ENCODE measurements at regions not wholly inside any gene's neighbourhood (a gene's known extent, or its start where the extent isn't known, plus 50 kb on each side); places are given as distances from the start of the nearest gene placed in this dataset.

DNA sequence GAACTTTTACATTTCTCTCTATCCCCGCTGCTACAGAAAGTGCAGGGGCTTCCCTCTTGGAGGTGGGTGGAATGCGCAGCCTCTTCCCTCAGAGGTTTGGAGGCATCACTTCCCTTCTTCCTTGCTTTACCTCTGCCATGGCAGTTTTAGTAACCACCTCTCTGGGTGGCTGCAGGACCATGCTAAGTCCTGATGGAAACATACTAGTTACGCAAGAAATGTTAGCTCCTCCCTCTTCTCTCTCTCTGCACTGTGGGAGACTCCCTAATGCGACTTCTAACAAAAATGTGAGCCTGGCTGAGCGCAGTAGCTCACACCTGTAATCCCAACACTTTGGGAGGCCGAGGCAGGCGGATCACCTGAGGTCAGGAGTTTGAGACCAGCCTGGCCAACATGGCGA is 116.8 kb upstream of the RAB6C start:
- no peaks in the 10 kb centered on the region for H3K4me1 ChIP-seq (ENCODE audit: control insufficient read depth, extremely low read depth, insufficient read depth, low read length)
- H3K36me3 ChIP-seq (ENCODE audit: control insufficient read depth, insufficient read depth, low read length): no peaks in the 10 kb centered on the region
- H3K27ac ChIP-seq (ENCODE audit: insufficient read depth, low read length): no peak overlapping the region
- no peaks in the 10 kb centered on the region for H3K27me3 ChIP-seq (ENCODE audit: control insufficient read depth, insufficient read depth, low read length)
- DNase-seq (ENCODE audit: low read depth in 2 of 2): no peak
- no peak overlapping the region for H2AFZ ChIP-seq (ENCODE audit: low read length)
- H3K9me3 ChIP-seq (ENCODE audit: control insufficient read depth, insufficient read depth, low read depth, low read length): no peaks in the 10 kb centered on the region
- H3K9ac ChIP-seq (ENCODE audit: insufficient read depth, low read length): no peak overlapping the region
- H3K4me3 ChIP-seq (replicated peaks in 1 of 4; ENCODE audit: control extremely low read depth in 1 of 4, insufficient read depth in 1 of 4, low read depth in 3 of 4, low read length in 4 of 4): no peak overlapping the region
- H4K20me1 ChIP-seq (ENCODE audit: control insufficient read depth, extremely low read depth, insufficient read depth, low read length): no peaks in the 10 kb centered on the region
- H3K4me2 ChIP-seq (ENCODE audit: extremely low read depth, insufficient read depth, low read length): no peak overlapping the region
- TF ChIP-seq EZH2 (IDR thresholded peaks at IDR 0.05; ENCODE audit: low read length, missing control alignments) (no peak), CTCF (conservative IDR thresholded peaks at IDR 0.05 in 1 of 2, IDR thresholded peaks at IDR 0.05 in 1 of 2; ENCODE audit: low read depth in 1 of 2, low read length in 2 of 2) (no peak)
- H3K79me2 ChIP-seq (ENCODE audit: control insufficient read depth, insufficient read depth, low read length): no peaks in the 10 kb centered on the region

- no peak for DNase-seq (ENCODE audit: low read depth in 2 of 2)
- H3K9me3 ChIP-seq (ENCODE audit: control insufficient read depth, insufficient read depth, low read depth, low read length): no peaks in the 10 kb centered on the region
- no peak overlapping the region for H2AFZ ChIP-seq (ENCODE audit: low read length)
- H3K4me3 ChIP-seq (replicated peaks in 1 of 4; ENCODE audit: control extremely low read depth in 1 of 4, insufficient read depth in 1 of 4, low read depth in 3 of 4, low read length in 4 of 4): no peak overlapping the region
- no peak overlapping the region for H3K27ac ChIP-seq (ENCODE audit: insufficient read depth, low read length)
- H3K4me1 ChIP-seq (ENCODE audit: control insufficient read depth, extremely low read depth, insufficient read depth, low read length): no peaks in the 10 kb centered on the region
- no peak overlapping the region for H3K9ac ChIP-seq (ENCODE audit: insufficient read depth, low read length)
- no peaks in the 10 kb centered on the region for H3K36me3 ChIP-seq (ENCODE audit: control insufficient read depth, insufficient read depth, low read length)
- H4K20me1 ChIP-seq (ENCODE audit: control insufficient read depth, extremely low read depth, insufficient read depth, low read length): no peaks in the 10 kb centered on the region
- H3K27me3 ChIP-seq (ENCODE audit: control insufficient read depth, insufficient read depth, low read length): no peaks in the 10 kb centered on the region
- no peak for TF ChIP-seq CTCF (conservative IDR thresholded peaks at IDR 0.05 in 1 of 2, IDR thresholded peaks at IDR 0.05 in 1 of 2; ENCODE audit: low read depth in 1 of 2, low read length in 2 of 2)
- no peaks in the 10 kb centered on the region for H3K79me2 ChIP-seq (ENCODE audit: control insufficient read depth, insufficient read depth, low read length)
- no peak overlapping the region for H3K4me2 ChIP-seq (ENCODE audit: extremely low read depth, insufficient read depth, low read length)
These were observed 116.1 kb upstream of the RAB6C start for GRCh38 chr2:129863350-129863749.

- Histone ChIP-seq H3K79me2 (ENCODE audit: control insufficient read depth, insufficient read depth, low read length) (no peaks in the 10 kb centered on the region), H3K9ac (ENCODE audit: insufficient read depth, low read length) (no peak overlapping the region), H3K9me3 (ENCODE audit: control insufficient read depth, insufficient read depth, low read depth, low read length) (no peaks in the 10 kb centered on the region), H3K4me3 (replicated peaks in 1 of 4; ENCODE audit: control extremely low read depth in 1 of 4, insufficient read depth in 1 of 4, low read depth in 3 of 4, low read length in 4 of 4) (no peak overlapping the region), H3K27ac (ENCODE audit: insufficient read depth, low read length) (no peak overlapping the region), H3K4me1 (ENCODE audit: control insufficient read depth, extremely low read depth, insufficient read depth, low read length) (no peaks in the 10 kb centered on the region), H4K20me1 (ENCODE audit: control insufficient read depth, extremely low read depth, insufficient read depth, low read length) (no peaks in the 10 kb centered on the region), H2AFZ (ENCODE audit: low read length) (no peak overlapping the region), H3K36me3 (ENCODE audit: control insufficient read depth, insufficient read depth, low read length) (no peaks in the 10 kb centered on the region), H3K4me2 (ENCODE audit: extremely low read depth, insufficient read depth, low read length) (no peak overlapping the region), H3K27me3 (ENCODE audit: control insufficient read depth, insufficient read depth, low read length) (no peaks in the 10 kb centered on the region)
- no peak for TF ChIP-seq EZH2 (IDR thresholded peaks at IDR 0.05; ENCODE audit: low read length, missing control alignments)
- no peak for TF ChIP-seq CTCF (conservative IDR thresholded peaks at IDR 0.05 in 1 of 2, IDR thresholded peaks at IDR 0.05 in 1 of 2; ENCODE audit: low read depth in 1 of 2, low read length in 2 of 2)
- DNase-seq (ENCODE audit: low read depth in 2 of 2): no peak
These were observed 114.7 kb upstream of the RAB6C start for GRCh38 chr2:129864719-129865118.
